ENCODE measurements at regions not wholly inside any gene's neighbourhood (a gene's known extent, or its start where the extent isn't known, plus 50 kb on each side); places are given as distances from the start of the nearest gene placed in this dataset.
"Not testable (repeated sequence)": the region's sequence is repeated elsewhere in the genome, so short reads cannot be mapped to it uniquely, and the experiment has no call there.

- TF ChIP-seq CTCF (IDR thresholded peaks at IDR 0.05; ENCODE audit: insufficient read depth, low read length), result not testable (repeated sequence)
- TF ChIP-seq, protein P1, sequence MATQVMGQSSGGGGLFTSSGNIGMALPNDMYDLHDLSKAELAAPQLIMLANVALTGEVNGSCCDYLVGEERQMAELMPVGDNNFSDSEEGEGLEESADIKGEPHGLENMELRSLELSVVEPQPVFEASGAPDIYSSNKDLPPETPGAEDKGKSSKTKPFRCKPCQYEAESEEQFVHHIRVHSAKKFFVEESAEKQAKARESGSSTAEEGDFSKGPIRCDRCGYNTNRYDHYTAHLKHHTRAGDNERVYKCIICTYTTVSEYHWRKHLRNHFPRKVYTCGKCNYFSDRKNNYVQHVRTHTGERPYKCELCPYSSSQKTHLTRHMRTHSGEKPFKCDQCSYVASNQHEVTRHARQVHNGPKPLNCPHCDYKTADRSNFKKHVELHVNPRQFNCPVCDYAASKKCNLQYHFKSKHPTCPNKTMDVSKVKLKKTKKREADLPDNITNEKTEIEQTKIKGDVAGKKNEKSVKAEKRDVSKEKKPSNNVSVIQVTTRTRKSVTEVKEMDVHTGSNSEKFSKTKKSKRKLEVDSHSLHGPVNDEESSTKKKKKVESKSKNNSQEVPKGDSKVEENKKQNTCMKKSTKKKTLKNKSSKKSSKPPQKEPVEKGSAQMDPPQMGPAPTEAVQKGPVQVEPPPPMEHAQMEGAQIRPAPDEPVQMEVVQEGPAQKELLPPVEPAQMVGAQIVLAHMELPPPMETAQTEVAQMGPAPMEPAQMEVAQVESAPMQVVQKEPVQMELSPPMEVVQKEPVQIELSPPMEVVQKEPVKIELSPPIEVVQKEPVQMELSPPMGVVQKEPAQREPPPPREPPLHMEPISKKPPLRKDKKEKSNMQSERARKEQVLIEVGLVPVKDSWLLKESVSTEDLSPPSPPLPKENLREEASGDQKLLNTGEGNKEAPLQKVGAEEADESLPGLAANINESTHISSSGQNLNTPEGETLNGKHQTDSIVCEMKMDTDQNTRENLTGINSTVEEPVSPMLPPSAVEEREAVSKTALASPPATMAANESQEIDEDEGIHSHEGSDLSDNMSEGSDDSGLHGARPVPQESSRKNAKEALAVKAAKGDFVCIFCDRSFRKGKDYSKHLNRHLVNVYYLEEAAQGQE (IDR thresholded peaks at IDR 0.05; ENCODE audit: insufficient replicate concordance, low read depth), result not testable (repeated sequence)
These were observed 653.0 kb downstream of the ADCYAP1 start for GRCh38 chr18:1557711-1558110.

Measured in HL-60 (cell line).